ENCODE measurements at regions not wholly inside any gene's neighbourhood (a gene's known extent, or its start where the extent isn't known, plus 50 kb on each side); places are given as distances from the start of the nearest gene placed in this dataset.

DNA sequence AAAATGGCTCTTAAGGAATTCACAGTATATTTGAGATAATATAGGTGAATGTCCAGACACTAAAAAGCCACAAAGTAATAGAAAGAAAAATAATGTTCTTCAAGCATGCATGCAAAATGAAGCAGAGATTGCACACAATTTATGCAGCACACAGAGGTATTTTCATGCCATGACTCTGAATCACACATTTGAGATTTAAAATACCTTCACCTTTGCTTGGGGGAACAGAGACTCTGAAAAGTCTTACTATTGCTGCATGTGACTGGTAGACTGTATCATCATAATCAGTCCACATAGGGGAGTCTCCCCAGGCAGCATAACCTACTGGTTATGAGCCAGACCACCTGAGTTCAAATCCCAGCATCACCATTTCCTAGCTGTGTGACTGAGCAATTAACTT, 96.2 kb downstream of the RCN1 start:
- intact Hi-C loops (cut with DNase I) = loop anchor here in 1 of 10 donors (10.0 kb wide), 1 partner anchor 802 kb away; no protein-coding TSS in a partner anchor
- no peaks in the 10 kb centered on the region for H3K36me3 ChIP-seq
- no peaks in the 10 kb centered on the region for H3K9me3 ChIP-seq
- H3K4me1 ChIP-seq = peaks cover 0 to 8% (median 4%) of the 10 kb centered on the region in 9 donors
- H3K4me3 ChIP-seq = no peak overlapping the region
- peaks cover 0 to 19% (median 5%) of the 10 kb centered on the region in 7 donors for H3K27me3 ChIP-seq
- no peak overlapping the region for H3K27ac ChIP-seq
- TF ChIP-seq, protein P1, sequence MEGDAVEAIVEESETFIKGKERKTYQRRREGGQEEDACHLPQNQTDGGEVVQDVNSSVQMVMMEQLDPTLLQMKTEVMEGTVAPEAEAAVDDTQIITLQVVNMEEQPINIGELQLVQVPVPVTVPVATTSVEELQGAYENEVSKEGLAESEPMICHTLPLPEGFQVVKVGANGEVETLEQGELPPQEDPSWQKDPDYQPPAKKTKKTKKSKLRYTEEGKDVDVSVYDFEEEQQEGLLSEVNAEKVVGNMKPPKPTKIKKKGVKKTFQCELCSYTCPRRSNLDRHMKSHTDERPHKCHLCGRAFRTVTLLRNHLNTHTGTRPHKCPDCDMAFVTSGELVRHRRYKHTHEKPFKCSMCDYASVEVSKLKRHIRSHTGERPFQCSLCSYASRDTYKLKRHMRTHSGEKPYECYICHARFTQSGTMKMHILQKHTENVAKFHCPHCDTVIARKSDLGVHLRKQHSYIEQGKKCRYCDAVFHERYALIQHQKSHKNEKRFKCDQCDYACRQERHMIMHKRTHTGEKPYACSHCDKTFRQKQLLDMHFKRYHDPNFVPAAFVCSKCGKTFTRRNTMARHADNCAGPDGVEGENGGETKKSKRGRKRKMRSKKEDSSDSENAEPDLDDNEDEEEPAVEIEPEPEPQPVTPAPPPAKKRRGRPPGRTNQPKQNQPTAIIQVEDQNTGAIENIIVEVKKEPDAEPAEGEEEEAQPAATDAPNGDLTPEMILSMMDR (IDR thresholded peaks at IDR 0.05) = no peak
- DNase-seq (no peak), ATAC-seq (no peak)

DNA sequence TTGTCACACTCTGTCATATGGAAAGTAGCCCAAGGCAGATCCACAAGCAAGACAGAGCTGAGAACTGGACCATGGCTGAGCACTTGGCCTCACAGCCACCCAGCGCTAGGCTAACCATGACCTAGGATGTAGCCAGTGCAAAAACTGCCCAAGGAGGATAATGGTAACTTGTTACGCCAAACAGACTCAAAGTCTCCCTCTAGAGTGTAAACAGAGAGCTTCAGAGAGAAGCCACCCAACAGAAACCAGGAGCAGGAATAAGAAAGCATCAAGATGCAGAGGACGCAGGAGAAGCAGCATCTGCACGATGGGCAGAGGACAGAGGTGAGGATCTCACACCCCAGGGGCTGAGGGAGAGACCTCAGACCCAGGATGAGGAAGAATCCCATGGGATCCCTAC, 97.9 kb downstream of the RCN1 start:
- Histone ChIP-seq H3K27me3 (peaks cover 0 to 23% (median 5%) of the 10 kb centered on the region in 7 donors), H3K36me3 (no peaks in the 10 kb centered on the region), H3K27ac (no peak overlapping the region), H3K4me1 (peaks cover 0 to 8% (median 4%) of the 10 kb centered on the region in 9 donors), H3K4me3 (no peak overlapping the region), H3K9me3 (no peaks in the 10 kb centered on the region)
- intact Hi-C loops (cut with DNase I) = loop anchor here in 1 of 10 donors (10.0 kb wide), 1 partner anchor 804 kb away; no protein-coding TSS in a partner anchor
- DNase-seq (no peak), ATAC-seq (no peak)
- WGBS, 2 donors = 75 to 82% methylated on average over 4 of the region's 4 CpGs
- TF ChIP-seq, protein P1 (IDR thresholded peaks at IDR 0.05) = no peak

DNA sequence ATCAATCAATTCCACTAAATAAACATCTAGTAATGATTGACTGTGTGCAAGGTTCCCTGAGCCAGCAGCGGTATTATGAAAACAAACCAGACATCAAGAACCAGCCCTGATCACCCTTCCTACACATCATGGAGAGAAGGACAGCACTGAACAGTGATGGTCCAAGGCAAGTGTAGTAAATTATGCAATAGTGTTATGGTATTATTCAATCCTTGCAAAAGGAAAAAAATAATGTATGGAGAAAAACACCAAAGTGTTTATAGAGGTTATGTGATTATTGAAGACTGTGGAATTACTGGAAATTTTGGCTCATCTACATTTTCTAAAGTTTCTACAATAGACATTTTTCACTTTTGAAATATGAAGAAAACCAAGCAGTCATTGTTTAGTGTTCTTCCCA, 105.3 kb downstream of the RCN1 start:
- Histone ChIP-seq H3K9me3 (no peaks in the 10 kb centered on the region), H3K36me3 (no peaks in the 10 kb centered on the region), H3K4me1 (no peaks in the 10 kb centered on the region), H3K27ac (no peak overlapping the region), H3K4me3 (no peak overlapping the region), H3K27me3 (peaks cover 0 to 45% (median 18%) of the 10 kb centered on the region in 7 donors)
- 81% methylated on average over 1 of the region's 1 CpG for WGBS, 2 donors
- no peak for ATAC-seq
- TF ChIP-seq, protein P1 (IDR thresholded peaks at IDR 0.05) = no peak
- DNase-seq = no peak
- intact Hi-C loops (cut with DNase I) = no loop called here

DNA sequence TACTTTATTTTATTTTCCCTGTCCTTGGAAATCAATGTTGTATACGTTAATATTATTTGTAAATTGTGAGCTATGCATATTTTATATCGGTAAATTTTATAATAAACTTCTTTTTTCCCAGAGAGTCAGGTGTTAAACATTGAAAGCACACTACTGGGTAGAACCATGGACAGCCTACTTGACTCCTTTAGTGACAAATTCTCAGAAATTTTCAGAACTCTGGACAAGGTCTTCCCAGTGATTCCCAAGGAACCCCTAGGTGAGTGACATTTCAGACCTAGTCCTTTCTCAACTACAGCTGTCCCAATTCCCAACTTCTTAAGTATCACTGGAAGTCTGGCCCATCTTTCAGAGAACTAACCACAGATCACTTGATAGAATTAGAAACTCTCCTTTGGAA, 107.2 kb downstream of the RCN1 start:
- DNase-seq = no peak
- ATAC-seq = no peak
- no peak overlapping the region for H3K4me3 ChIP-seq
- H3K9me3 ChIP-seq = no peaks in the 10 kb centered on the region
- no peaks in the 10 kb centered on the region for H3K36me3 ChIP-seq
- TF ChIP-seq, protein P1 (IDR thresholded peaks at IDR 0.05) = no peak
- no peak overlapping the region for H3K27ac ChIP-seq
- H3K4me1 ChIP-seq = no peaks in the 10 kb centered on the region
- 80 to 83% methylated on average over 2 of the region's 2 CpGs for whole genome bisulfite sequencing, 2 donors
- H3K27me3 ChIP-seq = peaks cover 0 to 30% (median 18%) of the 10 kb centered on the region in 7 donors
- intact Hi-C loops (cut with DNase I) = no loop called here

Measured in heart right ventricle (tissue), 16 donors.